Hematopoietic multipotent progenitor cell treated with erythropoietin and hydrocortisone succinate and interleukin-3 and kit ligand, for 17 days (in vitro differentiated cells): ENCODE measurements at regions not wholly inside any gene's neighbourhood (a gene's known extent, or its start where the extent isn't known, plus 50 kb on each side); places are given as distances from the start of the nearest gene placed in this dataset.
"Not testable (repeated sequence)": the region's sequence is repeated elsewhere in the genome, so short reads cannot be mapped to it uniquely, and the experiment has no call there.

Source experiments
- DNase-seq: peaks from one replicate; pipeline ENCODE4 v3.0.0-alpha.2; 2015; ENCODE audit warnings: low spot score

GRCh38 chr16:61181982-61182381 is 854.3 kb downstream of the CDH8 start:
- no peak for DNase-seq

GRCh38 chr16:61179561-61179960 is 856.7 kb downstream of the CDH8 start:
- no peak for DNase-seq

- DNase-seq, result no peak
Observed at GRCh38 chr16:61165797-61166196, 870.4 kb downstream of the CDH8 start.

GRCh38 chr16:61150351-61150750 is 885.9 kb downstream of the CDH8 start:
- DNase-seq, result no peak

- no peak for DNase-seq
Observed at GRCh38 chr16:61149709-61150108, 886.5 kb downstream of the CDH8 start.

GRCh38 chr16:61148930-61149329 is 887.3 kb downstream of the CDH8 start:
- DNase-seq, result no peak

- no peak for DNase-seq
Observed at GRCh38 chr16:61146429-61146828, 889.8 kb downstream of the CDH8 start.

- DNase-seq, result no peak
Observed at GRCh38 chr16:61131447-61131846, 904.8 kb downstream of the CDH8 start.

GRCh38 chr16:61128545-61129323 is 907.5 kb downstream of the CDH8 start:
- no peak for DNase-seq

- DNase-seq, result no peak
Observed at GRCh38 chr16:61105544-61105943, 930.7 kb downstream of the CDH8 start.

- no peak for DNase-seq
Observed at GRCh38 chr16:61098505-61098904, 937.7 kb downstream of the CDH8 start.

GRCh38 chr16:61091300-61091699 is 944.9 kb downstream of the CDH8 start:
- not testable (repeated sequence) for DNase-seq

GRCh38 chr16:61083711-61084110 is 952.5 kb downstream of the CDH8 start:
- no peak for DNase-seq

GRCh38 chr16:61074324-61074723 is 961.9 kb downstream of the CDH8 start:
- no peak for DNase-seq

GRCh38 chr16:61057635-61058034 is 978.6 kb downstream of the CDH8 start:
- DNase-seq, result no peak

GRCh38 chr16:61050547-61050946 is 985.7 kb downstream of the CDH8 start:
- DNase-seq, result no peak

GRCh38 chr16:61045931-61046330 is 990.3 kb downstream of the CDH8 start:
- DNase-seq, result no peak

- no peak for DNase-seq
Observed at GRCh38 chr16:61042737-61043136, 993.5 kb downstream of the CDH8 start.

- no peak for DNase-seq
Observed at GRCh38 chr16:61030616-61031015, 1005.6 kb downstream of the CDH8 start.

GRCh38 chr16:61024180-61024900 is 1011.9 kb downstream of the CDH8 start:
- no peak for DNase-seq

- DNase-seq, result no peak
Observed at GRCh38 chr16:61014869-61015268, 1021.4 kb downstream of the CDH8 start.

GRCh38 chr16:61007694-61008093 is 1028.5 kb downstream of the CDH8 start:
- no peak for DNase-seq

- no peak for DNase-seq
Observed at GRCh38 chr16:61005952-61006351, 1030.3 kb downstream of the CDH8 start.
